HG02623 (cell line): ENCODE measurements at regions not wholly inside any gene's neighbourhood (a gene's known extent, or its start where the extent isn't known, plus 50 kb on each side); places are given as distances from the start of the nearest gene placed in this dataset.

Source experiments
- ATAC-seq: cut with Tn5 transposase; IDR thresholded peaks from one replicate; pipeline ENCODE4 v1.9.1; 2021; ENCODE audit warnings: moderate library complexity; ENCODE audit not compliant: unreplicated experiment

GRCh38 chr14:22458737-22459136, 130.3 kb downstream of the DAD1 start:
- ATAC-seq = no peak

DNA sequence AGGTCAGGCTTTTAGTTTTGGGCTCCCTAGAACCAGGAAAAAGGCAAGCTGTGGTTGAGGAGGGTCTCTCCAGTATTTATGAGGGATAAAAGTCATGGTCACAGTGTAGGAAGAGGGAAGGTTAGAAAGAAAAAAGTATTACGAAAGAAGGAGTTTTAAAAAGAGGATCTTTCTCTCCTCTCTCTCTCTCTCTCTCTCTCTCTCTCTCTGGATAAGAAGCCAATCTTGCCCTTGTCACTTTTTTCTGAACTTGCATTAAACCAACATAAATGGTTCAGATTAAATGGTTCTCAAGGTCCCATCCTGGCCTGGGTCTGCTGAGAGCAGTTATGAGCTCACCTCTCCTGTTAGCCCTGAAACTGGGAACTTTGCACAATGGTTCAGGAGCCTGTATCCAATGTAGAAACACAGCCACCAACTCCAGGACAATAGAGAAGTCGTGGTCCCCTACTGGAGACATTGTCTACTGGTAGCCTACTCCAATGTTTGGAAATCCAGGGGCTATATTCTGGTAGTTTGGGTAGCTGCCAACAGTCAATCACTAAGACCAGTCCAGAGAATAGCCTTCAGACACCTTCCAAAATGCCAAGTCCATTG, 131.9 kb downstream of the DAD1 start:
- no peak for ATAC-seq

DNA sequence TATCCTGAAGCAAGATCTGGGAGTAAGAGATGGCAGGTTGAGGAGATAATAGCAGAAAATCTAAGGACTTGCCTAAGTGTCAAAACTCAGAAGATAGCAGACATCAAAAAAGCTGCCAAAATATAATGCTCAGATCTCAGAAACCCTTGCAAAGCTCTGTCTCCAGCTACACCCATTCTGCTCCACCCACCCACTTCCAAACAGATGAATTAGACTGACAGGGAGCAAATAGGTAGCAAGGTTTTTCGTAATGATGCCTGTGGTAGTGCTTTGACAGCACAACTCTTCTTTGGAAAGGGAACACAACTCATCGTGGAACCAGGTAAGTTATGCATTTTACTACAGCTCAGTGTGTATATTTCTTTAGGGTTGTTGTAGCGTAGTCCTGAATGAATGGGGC, 132.6 kb downstream of the DAD1 start:
- ATAC-seq = no peak

DNA sequence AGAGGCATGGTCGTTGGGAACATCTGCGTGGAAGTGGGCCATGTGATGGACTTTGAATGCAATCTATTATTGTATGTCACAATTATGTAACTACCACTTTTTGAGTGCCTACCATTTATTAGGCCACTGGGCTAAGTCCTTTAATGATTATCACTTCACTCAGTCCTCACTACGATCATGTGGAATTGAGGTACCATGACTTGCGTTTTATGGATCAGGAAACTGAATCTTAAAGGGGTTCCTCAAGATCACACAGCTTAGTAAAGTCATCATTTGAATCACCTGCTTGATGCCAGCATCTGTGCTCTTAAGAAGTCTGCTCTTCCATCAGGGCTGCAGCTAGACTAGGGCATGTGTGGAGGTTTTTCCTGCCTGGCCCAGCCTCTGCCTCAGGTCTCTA, 136.7 kb downstream of the DAD1 start:
- no peak for ATAC-seq

DNA sequence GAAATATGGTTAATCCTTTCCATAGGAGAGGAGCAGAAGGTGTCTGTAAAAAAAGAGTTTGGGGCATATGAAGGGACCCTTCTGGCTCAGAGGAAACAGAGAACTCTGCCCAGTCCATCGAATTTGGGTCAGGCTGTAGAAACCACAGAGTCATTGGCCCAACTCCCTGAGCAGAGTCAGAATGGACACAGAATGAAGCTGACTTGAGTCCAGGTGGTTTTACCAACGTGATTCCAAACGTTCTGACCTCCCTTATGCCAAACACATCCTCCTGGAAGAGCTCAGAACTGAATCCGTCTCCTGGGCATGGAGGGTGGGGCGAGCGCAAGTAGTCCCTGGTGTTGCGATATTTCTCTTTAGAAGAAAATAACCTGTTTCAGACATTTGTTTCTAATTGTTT, 138.8 kb downstream of the DAD1 start:
- no peak for ATAC-seq

GRCh38 chr14:22449600-22449905, 139.5 kb downstream of the DAD1 start:
- ATAC-seq = no peak

- peak; percentile 30 for ATAC-seq
Observed at GRCh38 chr14:22448905-22449599, 140.0 kb downstream of the DAD1 start.

DNA sequence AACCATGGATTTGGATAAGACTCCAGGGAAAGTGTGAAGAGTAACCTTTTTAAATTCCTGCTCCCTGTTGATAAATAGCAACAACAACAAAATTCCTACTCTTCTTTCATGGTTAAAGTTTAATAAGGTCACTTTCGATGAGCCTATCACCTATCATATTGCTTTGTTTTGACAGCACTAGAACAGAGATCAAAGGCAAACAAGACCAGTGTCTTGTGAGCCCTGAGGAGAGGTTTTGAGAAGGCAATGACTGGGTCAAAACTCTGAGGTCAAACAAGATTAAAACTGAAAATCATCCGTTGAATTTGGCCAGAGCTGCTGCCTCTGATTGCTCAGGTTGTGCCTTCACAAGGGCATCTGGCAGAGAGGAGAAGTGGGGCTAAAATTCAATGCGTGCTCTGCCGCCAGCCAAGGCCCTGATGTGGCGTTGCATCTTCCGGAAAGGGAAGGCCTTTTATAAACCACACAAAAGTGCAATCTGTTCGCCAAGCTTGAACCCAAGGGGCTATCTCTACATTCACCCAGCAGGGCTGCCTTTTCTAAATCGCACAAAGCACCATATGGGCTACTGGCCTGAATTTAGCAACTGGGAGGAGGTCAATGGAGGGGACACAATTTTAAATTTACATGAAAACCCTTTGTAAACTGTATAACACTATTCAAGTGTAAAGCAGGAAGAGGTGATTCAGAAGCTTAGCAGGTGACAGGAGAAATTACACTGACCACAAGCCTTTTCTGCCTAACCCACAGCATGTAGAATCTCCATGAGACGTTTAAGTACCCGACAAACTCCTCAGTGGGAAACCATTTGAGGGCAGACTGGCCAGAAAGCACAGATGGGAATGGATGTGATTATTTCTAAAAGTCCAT, 140.8 kb downstream of the DAD1 start:
- ATAC-seq = peak; percentile 52

DNA sequence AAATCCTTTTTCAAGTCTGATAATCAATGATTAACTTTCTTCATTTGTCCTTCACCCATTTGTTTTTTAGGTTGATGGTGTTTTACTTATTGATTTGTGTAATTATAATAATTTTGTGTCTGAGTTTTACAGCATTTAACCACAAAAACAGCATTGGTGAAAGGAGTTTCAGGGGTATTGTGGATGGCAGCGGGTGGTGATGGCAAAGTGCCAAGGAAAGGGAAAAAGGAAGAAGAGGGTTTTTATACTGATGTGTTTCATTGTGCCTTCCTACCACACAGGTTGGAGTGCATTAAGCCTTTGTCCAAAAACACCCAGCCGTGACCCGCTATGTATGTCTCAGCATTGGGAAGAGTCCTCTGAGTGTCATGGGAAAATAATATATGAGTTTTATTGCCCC, 150.3 kb downstream of the DAD1 start:
- no peak for ATAC-seq

DNA sequence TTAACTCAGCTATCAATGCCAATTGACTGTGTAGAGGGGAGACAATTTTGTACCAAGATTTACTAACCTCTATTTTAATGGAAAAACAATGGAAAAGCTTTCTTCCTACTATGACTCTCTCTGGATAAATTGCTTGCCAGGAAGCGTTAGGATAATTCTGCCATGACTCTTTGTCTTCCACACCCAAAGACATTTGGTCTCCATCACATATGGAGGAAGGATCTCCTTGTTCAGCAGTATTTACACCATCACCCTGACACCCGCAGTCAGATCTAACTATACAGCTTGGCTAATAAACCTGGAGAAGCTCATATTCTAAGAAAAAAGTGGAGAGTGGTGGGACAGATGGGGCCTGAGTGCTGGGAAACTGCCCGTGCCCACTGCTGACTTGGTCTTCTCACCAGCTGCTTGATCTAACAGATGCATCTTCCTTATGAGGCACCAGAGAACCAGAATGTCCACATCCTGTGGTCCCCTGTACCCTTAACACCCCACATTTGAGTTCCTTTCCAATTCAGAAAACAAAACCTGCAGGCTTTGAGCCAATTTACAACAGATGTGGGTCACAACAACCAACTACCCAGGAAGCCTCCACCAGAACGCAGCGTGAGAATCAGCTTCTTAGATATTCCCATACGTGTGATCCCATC, 154.0 kb downstream of the DAD1 start:
- ATAC-seq = no peak

GRCh38 chr14:22434030-22434429, 155.0 kb downstream of the DAD1 start:
- no peak for ATAC-seq

DNA sequence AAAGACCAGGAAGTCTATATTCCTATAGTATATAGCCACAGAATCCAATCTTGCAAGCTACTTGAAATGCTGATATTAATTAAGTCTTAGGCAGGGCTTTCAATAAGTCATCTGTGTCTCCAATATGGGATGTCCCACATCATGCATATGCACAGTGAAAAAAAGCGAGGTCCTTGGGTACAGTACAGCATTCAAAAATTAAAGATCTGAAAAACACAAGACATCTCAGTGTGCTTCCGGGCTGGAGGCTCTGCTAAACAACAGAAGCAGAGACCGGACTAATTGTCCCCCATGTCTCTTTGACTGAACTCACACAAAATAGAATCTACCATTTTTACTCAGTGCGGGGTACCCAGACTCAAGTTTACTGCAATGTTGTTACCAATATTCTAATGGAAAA, 156.0 kb downstream of the DAD1 start:
- ATAC-seq = no peak

- no peak for ATAC-seq
Observed at GRCh38 chr14:22432348-22432976, 156.6 kb downstream of the DAD1 start.

- no peak for ATAC-seq
Observed at GRCh38 chr14:22429546-22430294, 159.3 kb downstream of the DAD1 start.

GRCh38 chr14:22428700-22429291, 160.2 kb downstream of the DAD1 start:
- ATAC-seq = no peak

DNA sequence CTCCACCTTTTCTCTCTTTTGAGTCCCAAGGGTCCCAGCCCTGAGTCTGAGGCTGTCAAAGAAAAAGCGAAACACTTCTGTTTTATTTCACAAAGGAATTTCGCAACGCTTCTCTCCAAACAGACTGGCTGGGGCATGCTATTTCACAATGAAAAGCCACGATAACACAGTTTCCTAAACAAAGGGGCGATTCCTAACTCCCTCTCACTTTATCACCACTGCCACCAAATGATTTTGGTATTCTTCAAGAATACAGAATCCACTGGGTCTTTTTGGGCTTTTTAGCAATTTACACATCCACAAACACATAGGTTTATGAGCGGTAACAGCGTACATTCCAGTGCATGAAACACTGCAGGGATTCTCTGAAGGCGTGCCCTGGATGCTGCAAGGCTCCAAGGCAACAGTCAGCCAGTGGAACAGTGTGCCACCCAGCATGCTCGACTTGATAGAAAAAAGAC, 161.2 kb downstream of the DAD1 start:
- no peak for ATAC-seq

DNA sequence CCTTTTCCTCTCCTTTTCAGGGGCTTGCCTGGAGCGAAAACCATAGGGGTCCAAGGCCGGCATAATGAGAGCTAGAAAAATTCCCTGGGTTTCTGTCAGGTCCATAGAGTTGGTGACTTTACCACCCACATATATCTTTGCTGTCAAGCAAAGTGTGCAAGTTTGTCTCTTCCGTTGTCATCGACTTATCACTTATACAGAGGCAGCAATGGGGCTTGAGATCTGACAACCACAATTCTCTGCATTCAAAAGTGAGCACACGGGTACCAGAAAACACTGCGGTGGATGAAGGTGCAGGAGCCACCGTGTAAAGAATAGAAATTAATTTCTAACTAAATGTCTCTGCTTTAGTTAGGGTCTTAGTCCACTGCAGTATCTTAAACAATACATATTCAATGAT, 162.3 kb downstream of the DAD1 start:
- ATAC-seq = no peak

DNA sequence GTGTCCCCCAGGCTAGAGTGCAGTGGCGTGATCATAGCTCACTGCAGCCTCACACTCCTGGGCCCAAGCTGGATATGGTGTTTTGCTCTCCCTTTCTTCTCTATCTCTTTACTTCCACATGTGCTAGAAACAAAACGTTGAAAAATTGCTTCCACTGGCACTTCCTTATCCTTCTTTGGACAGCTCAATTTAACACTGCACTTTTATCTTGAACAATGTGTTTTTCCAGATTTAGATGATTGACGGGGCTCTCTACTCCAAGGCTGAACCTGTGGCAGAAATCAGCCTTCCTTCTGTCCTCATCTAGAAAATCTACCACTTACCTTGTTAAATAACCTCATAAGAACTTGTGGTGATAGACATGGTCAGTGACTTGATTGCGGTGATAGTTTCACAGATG, 165.1 kb downstream of the DAD1 start:
- ATAC-seq = no peak

- no peak for ATAC-seq
Observed at GRCh38 chr14:22422238-22422637, 166.8 kb downstream of the DAD1 start.

DNA sequence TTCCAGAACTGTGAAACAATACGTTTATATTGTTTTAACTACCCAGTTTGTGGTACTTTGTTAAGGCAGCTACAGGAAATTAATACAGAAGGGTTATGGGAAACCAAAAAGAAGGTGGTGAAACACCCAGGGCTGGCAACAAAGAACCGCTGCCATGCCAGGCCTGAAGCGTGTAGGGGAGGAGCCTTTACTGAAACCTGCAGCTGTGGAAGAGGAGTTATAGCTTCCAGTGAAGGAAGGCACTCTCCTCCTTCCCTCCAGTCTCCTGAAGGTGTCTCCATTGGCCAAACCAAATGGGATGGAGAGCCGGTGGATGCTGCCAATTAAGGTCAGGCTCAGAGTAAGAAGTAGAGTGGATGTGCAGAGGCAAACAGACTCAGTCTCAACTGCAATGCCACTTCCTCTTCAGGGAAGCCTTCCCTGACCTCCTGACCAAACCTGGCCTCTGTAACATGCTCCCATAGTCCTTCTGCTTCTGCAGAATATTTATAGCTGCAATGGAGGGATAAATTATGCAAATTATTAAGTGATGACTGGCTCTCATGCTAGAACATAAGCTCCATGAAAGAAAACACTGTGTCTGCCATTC, 168.3 kb downstream of the DAD1 start:
- no peak for ATAC-seq
